Endothelial cell of umbilical vein (primary cell): ENCODE measurements at regions not wholly inside any gene's neighbourhood (a gene's known extent, or its start where the extent isn't known, plus 50 kb on each side); places are given as distances from the start of the nearest gene placed in this dataset.

Experiments used
- BruUV-seq: library from RNA; stranded (reverse); fragments of 400-500 nt; replicated peaks from 2 replicates; lab custom pipeline; 2021; lab: Mats Ljungman, UMichigan
- CTCF ChIA-PET: fragments of 300-600, 350-600 bp; sonication (Branson Sonifier 250); formaldehyde crosslinking; loops from one replicate; lab custom pipeline; 2021; ENCODE audit warnings: antibody characterized with exemption, inconsistent platforms; lab: Charles Lee
- POLR2A ChIA-PET: fragments of 300-600, 350-600 bp; sonication (Branson Sonifier 250); formaldehyde crosslinking; loops from one replicate; lab custom pipeline; 2021; ENCODE audit warnings: antibody characterized with exemption, inconsistent platforms; lab: Charles Lee
- DNase-seq: peaks from one replicate; pipeline ENCODE4 v3.0.0-alpha.2; 2011; ENCODE audit warnings: low read depth, low spot score
- FAIRE-seq: peaks from 2 replicates; lab custom pipeline; 2011; peaks lifted over from hg19 to GRCh38; lab: Jason Lieb, UNC
- H2AFZ ChIP-seq: 2 replicates; pipeline ENCODE4 v1.6.0; 2012; ENCODE audit warnings: low read depth, low read length, control low read depth, inconsistent platforms
- H3K27ac ChIP-seq: 2 replicates; pipeline ENCODE4 v1.5.1; 2011; ENCODE audit warnings: low read depth, mild to moderate bottlenecking, control low read depth, low read length, moderate library complexity; ENCODE audit not compliant: insufficient read depth
- H3K27me3 ChIP-seq, 2 experiments: 2 replicates each; pipeline versions ENCODE4 v1.6.0 to v1.6.1; 2011; ENCODE audit warnings: low read length in 2 of 2, mixed read lengths in 1 of 2; ENCODE audit not compliant: control insufficient read depth in 2 of 2, insufficient read depth in 2 of 2
- H3K36me3 ChIP-seq, 2 experiments: 2 replicates in 1 of 2; 3 replicates in 1 of 2; pipeline ENCODE4 v1.5.1; 2011; ENCODE audit warnings: low read length in 2 of 2, mild to moderate bottlenecking in 1 of 2, moderate library complexity in 1 of 2; ENCODE audit not compliant: control insufficient read depth in 2 of 2, insufficient read depth in 2 of 2; ENCODE audit errors: extremely low read depth in 1 of 2
- H3K4me1 ChIP-seq: 3 replicates; pipeline ENCODE4 v1.5.1; 2011; ENCODE audit warnings: mild to moderate bottlenecking, low read length; ENCODE audit not compliant: control insufficient read depth, insufficient read depth; ENCODE audit errors: extremely low read depth
- H3K4me2 ChIP-seq: 2 replicates; pipeline ENCODE4 v1.6.1; 2011; ENCODE audit warnings: low read length, control low read depth, mixed read lengths; ENCODE audit not compliant: insufficient read depth
- H3K4me3 ChIP-seq, 3 experiments: fragments of 200-600 bp in 1 of 3; sonication (generic), shearing (Covaris generic) in 1 of 3; replicated peaks in 1 of 3; 2 replicates each; pipeline ENCODE4 v1.5.1; 2011 to 2016; ENCODE audit warnings: control low read depth in 3 of 3, low read length in 3 of 3, mild to moderate bottlenecking in 2 of 3, inconsistent platforms in 1 of 3, low read depth in 1 of 3, moderate library complexity in 1 of 3; ENCODE audit not compliant: insufficient read depth in 1 of 3
- H3K79me2 ChIP-seq: 2 replicates; pipeline ENCODE4 v1.6.0; 2012; ENCODE audit warnings: low read length, inconsistent platforms; ENCODE audit not compliant: control insufficient read depth, insufficient read depth
- H3K9ac ChIP-seq: replicated peaks from 2 replicates; pipeline ENCODE3; 2011; ENCODE audit warnings: low read length, control low read depth; ENCODE audit not compliant: insufficient read depth; ENCODE audit errors: extremely low read depth
- H3K9me1 ChIP-seq: replicated peaks from 3 replicates; pipeline ENCODE4 v1.6.0; 2011; ENCODE audit warnings: mild to moderate bottlenecking, low read length; ENCODE audit not compliant: control insufficient read depth, insufficient read depth; ENCODE audit errors: extremely low read depth
- H3K9me3 ChIP-seq: replicated peaks from 2 replicates; pipeline ENCODE4 v1.5.1; 2012; ENCODE audit warnings: low read length, inconsistent platforms; ENCODE audit not compliant: control insufficient read depth, insufficient read depth
- H4K20me1 ChIP-seq: replicated peaks from 2 replicates; pipeline ENCODE3; 2011; ENCODE audit warnings: mild to moderate bottlenecking, low read length; ENCODE audit not compliant: control insufficient read depth, insufficient read depth; ENCODE audit errors: extremely low read depth
- CTCF ChIP-seq, 2 donors: IDR thresholded peaks; 1 replicate in 1 of 2; 2 replicates in 1 of 2; pipeline ENCODE4 v1.5.1; 2011; ENCODE audit warnings: low read length in 2 of 2, mild to moderate bottlenecking in 2 of 2, moderate library complexity in 2 of 2, control low read depth in 1 of 2, inconsistent platforms in 1 of 2, low read depth in 1 of 2; ENCODE audit not compliant: insufficient read depth in 1 of 2; ENCODE audit errors: extremely low read depth in 1 of 2
- EZH2 ChIP-seq: IDR thresholded peaks from 2 replicates; pipeline ENCODE4 v1.6.1; 2012; ENCODE audit warnings: borderline replicate concordance, low read depth, mild to moderate bottlenecking, moderate library complexity, low read length, inconsistent platforms; ENCODE audit not compliant: severe bottlenecking
- FOS ChIP-seq: IDR thresholded peaks from 2 replicates; pipeline ENCODE4 v1.6.1; 2011; ENCODE audit warnings: mild to moderate bottlenecking, low read length, moderate library complexity, borderline replicate concordance; ENCODE audit not compliant: insufficient read depth
- GATA2 ChIP-seq: IDR thresholded peaks from 2 replicates; pipeline ENCODE4 v1.7.0; 2011; ENCODE audit warnings: low read depth, mild to moderate bottlenecking, moderate library complexity, mixed read lengths, low read length; ENCODE audit not compliant: insufficient read length, insufficient read depth
- JUN ChIP-seq: IDR thresholded peaks from 2 replicates; pipeline ENCODE4 v1.6.1; 2011; ENCODE audit warnings: borderline replicate concordance, low read depth; ENCODE audit not compliant: insufficient read length, insufficient read depth
- MAX ChIP-seq: IDR thresholded peaks from 2 replicates; pipeline ENCODE4 v1.6.1; 2011; ENCODE audit not compliant: insufficient read depth, insufficient read length
- MYC ChIP-seq: IDR thresholded peaks from one replicate; pipeline ENCODE4 v1.6.1; 2011; ENCODE audit warnings: mild to moderate bottlenecking, low read depth, low read length
- POLR2A ChIP-seq: IDR thresholded peaks from 2 replicates; pipeline ENCODE4 v1.6.1; 2012; ENCODE audit warnings: low read depth, mild to moderate bottlenecking, control low read depth, low read length
- POLR2AphosphoS5 ChIP-seq: IDR thresholded peaks from 2 replicates; pipeline ENCODE4 v1.6.1; 2012; ENCODE audit warnings: low read depth, mild to moderate bottlenecking, control low read depth, low read length, moderate library complexity; ENCODE audit not compliant: insufficient read depth
- dilution Hi-C: fragments of 300-500 bp; cut with MboI; formaldehyde crosslinking; loops from one replicate; pipeline ENCODE4 v1.15.0; 2019; ENCODE audit warnings: low sequenced_read_pairs; ENCODE audit not compliant: extremely low pct_ligation_motif_present
- intact Hi-C: fragments of 100-400 bp; cut with micrococcal nuclease; formaldehyde crosslinking; loops from one replicate; pipeline ENCODE4 v1.10.0; 2022

- Histone ChIP-seq H4K20me1 (no peaks in the 10 kb centered on the region), H3K27ac (no peak overlapping the region), H2AFZ (no peak overlapping the region), H3K36me3 (no peaks in the 10 kb centered on the region), H3K79me2 (no peaks in the 10 kb centered on the region), H3K9me1 (no peaks in the 10 kb centered on the region), H3K4me3 (no peak overlapping the region), H3K4me2 (no peak overlapping the region), H3K9me3 (peaks cover 1% of the 10 kb centered on the region), H3K9ac (no peak overlapping the region), H3K27me3 (no peaks in the 10 kb centered on the region), H3K4me1 (no peaks in the 10 kb centered on the region)
- ChIA-PET CTCF (no interaction called here), POLR2A (no interaction called here)
- TF ChIP-seq POLR2A (no peak), MAX (no peak), CTCF (IDR thresholded peaks at IDR 0.05; ENCODE audit: extremely low read depth in 1 of 2, insufficient read depth in 1 of 2, low read depth in 1 of 2, low read length in 2 of 2) (no peak), POLR2AphosphoS5 (no peak), FOS (no peak), JUN (no peak), MYC (no peak), GATA2 (no peak), EZH2 (no peak)
- DNase-seq (no peak), FAIRE-seq (no peak)
- dilution Hi-C loops (no loop called here), intact Hi-C loops (no loop called here)
- no TSS peak for BruUV-seq
These were observed 1427.0 kb downstream of the ADGRL3 start for GRCh38 chr4:62627141-62627540.
